AG04450 (cell line): ENCODE measurements at regions not wholly inside any gene's neighbourhood (a gene's known extent, or its start where the extent isn't known, plus 50 kb on each side); places are given as distances from the start of the nearest gene placed in this dataset.
A peak's percentile ranks its signal among the peaks of the same experiment; 100 is the strongest.

Experiments used
- CTCF ChIA-PET: fragments of 300-600, 350-600 bp; formaldehyde crosslinking; extraction: SDS; loops from one replicate; lab custom pipeline; 2022; ENCODE audit warnings: antibody characterized with exemption, inconsistent platforms; lab: Charles Lee
- POLR2A ChIA-PET: fragments of 350-600 bp; formaldehyde crosslinking; extraction: SDS; loops from one replicate; lab custom pipeline; 2021; ENCODE audit warnings: antibody characterized with exemption, inconsistent platforms; lab: Yijun Ruan, JAX
- DNase-seq: peaks from one replicate; pipeline ENCODE4 v3.0.0-alpha.2; 2011; ENCODE audit warnings: low read depth, low spot score
- H3K27ac ChIP-seq: one replicate; pipeline ENCODE4 v1.5.1; 2012; ENCODE audit warnings: low read depth, low read length, control low read depth
- H3K27me3 ChIP-seq: one replicate; pipeline ENCODE4 v1.6.0; 2012; ENCODE audit warnings: low read length; ENCODE audit not compliant: control insufficient read depth, insufficient read depth
- H3K4me3 ChIP-seq: 2 replicates; pipeline ENCODE4 v1.5.1; 2011; ENCODE audit warnings: mild to moderate bottlenecking, low read depth, low read length, control low read depth
- H3K9me3 ChIP-seq: 2 replicates; pipeline ENCODE4 v1.5.1; 2012; ENCODE audit warnings: low read length; ENCODE audit not compliant: control insufficient read depth, insufficient read depth
- CTCF ChIP-seq: IDR thresholded peaks from 2 replicates; pipeline ENCODE4 v1.5.1; 2011; ENCODE audit warnings: low read depth, low read length, control low read depth, inconsistent platforms

- no peaks in the 10 kb centered on the region for H3K27me3 ChIP-seq
- H3K27ac ChIP-seq: no peak overlapping the region
- DNase-seq: no peak
- ChIA-PET CTCF (no interaction called here), POLR2A (no interaction called here)
- no peak overlapping the region for H3K4me3 ChIP-seq
- no peak for TF ChIP-seq CTCF
- H3K9me3 ChIP-seq: no peaks in the 10 kb centered on the region
Observed at GRCh38 chr6:112831022-112831421, 483.9 kb downstream of the RFPL4B start.

GRCh38 chr6:112833581-112834131, 486.5 kb downstream of the RFPL4B start:
- Histone ChIP-seq H3K27ac (no peak overlapping the region), H3K27me3 (no peaks in the 10 kb centered on the region), H3K9me3 (no peaks in the 10 kb centered on the region), H3K4me3 (no peak overlapping the region)
- no peak for DNase-seq
- ChIA-PET POLR2A (no interaction called here), CTCF (no interaction called here)
- TF ChIP-seq CTCF: no peak

GRCh38 chr6:112835078-112835477, 487.9 kb downstream of the RFPL4B start:
- no peak for DNase-seq
- Histone ChIP-seq H3K4me3 (no peak overlapping the region), H3K9me3 (no peaks in the 10 kb centered on the region), H3K27me3 (no peaks in the 10 kb centered on the region), H3K27ac (no peak overlapping the region)
- ChIA-PET CTCF (no interaction called here), POLR2A (no interaction called here)
- TF ChIP-seq CTCF: no peak

GRCh38 chr6:112839525-112839961, 492.4 kb downstream of the RFPL4B start:
- no peak overlapping the region for H3K4me3 ChIP-seq
- CTCF ChIA-PET: interaction anchor here (1.4 kb wide), 1 partner anchor 1019 kb away, joined by 6 read pairs; no protein-coding TSS in a partner anchor
- DNase-seq: peak; percentile 64
- H3K27me3 ChIP-seq: no peaks in the 10 kb centered on the region
- no peaks in the 10 kb centered on the region for H3K9me3 ChIP-seq
- peak overlapping the region; percentile 41 for H3K27ac ChIP-seq
- POLR2A ChIA-PET: interaction anchor here (0.5 to 1.3 kb wide), 4 partner anchors 38 to 1019 kb away, joined by 3 to 9 read pairs (median 4); no protein-coding TSS in a partner anchor
- no peak for TF ChIP-seq CTCF

GRCh38 chr6:112841553-112842329, 494.6 kb downstream of the RFPL4B start:
- Histone ChIP-seq H3K27me3 (no peaks in the 10 kb centered on the region), H3K4me3 (no peak overlapping the region), H3K9me3 (no peaks in the 10 kb centered on the region), H3K27ac (no peak overlapping the region)
- TF ChIP-seq CTCF: no peak
- POLR2A ChIA-PET: no interaction called here
- no peak for DNase-seq
- CTCF ChIA-PET: no interaction called here
